K562 (cell line): ENCODE measurements at regions not wholly inside any gene's neighbourhood (a gene's known extent, or its start where the extent isn't known, plus 50 kb on each side); places are given as distances from the start of the nearest gene placed in this dataset.

Source experiments
- ATAC-seq: fragments of 200-7000 bp; cut with Tn5 transposase; 3 replicates; pipeline ENCODE4 v1.9.1; 2020; ENCODE audit warnings: moderate library complexity
- BruUV-seq: library from RNA; stranded (reverse); fragments of 400-500 nt; replicated peaks from 2 replicates; lab custom pipeline; 2021; lab: Mats Ljungman, UMichigan
- CTCF ChIA-PET: fragments of 300-600 bp; formaldehyde crosslinking; extraction: SDS; loops from one replicate; lab custom pipeline; 2021; ENCODE audit warnings: low intra/inter-chr PET ratio; lab: Yijun Ruan, JAX
- POLR2A ChIA-PET: fragments of 300-600, 350-650 bp; sonication (Branson Sonifier 250); formaldehyde crosslinking; extraction: SDS; loops from one replicate; lab custom pipeline; 2021; ENCODE audit warnings: antibody characterized with exemption, inconsistent platforms; lab: Yijun Ruan, JAX
- DNase-seq, 4 experiments: peaks; one replicate each; pipeline versions ENCODE4 v3.0.0 to v3.0.0-alpha.2; 2011 to 2018; ENCODE audit warnings: low spot score in 3 of 4, mixed read lengths in 3 of 4; ENCODE audit errors: extremely low read depth in 1 of 4
- FAIRE-seq: peaks from 2 replicates; lab custom pipeline; 2011; peaks lifted over from hg19 to GRCh38; lab: Jason Lieb, UNC
- H2AFZ ChIP-seq: 2 replicates; pipeline ENCODE4 v1.6.0; 2011; ENCODE audit warnings: low read depth, low read length, control low read depth, inconsistent platforms
- H3K27ac ChIP-seq: fragments of 200-600 bp; 3 replicates; pipeline ENCODE4 v1.8.0; 2011; ENCODE audit warnings: low read depth, mild to moderate bottlenecking, control low read depth, inconsistent platforms, low read length, moderate library complexity, mixed read lengths; ENCODE audit errors: extremely low read depth
- H3K27me3 ChIP-seq, 2 experiments: fragments of 300-600 bp in 1 of 2; 2 replicates in 1 of 2; 3 replicates in 1 of 2; pipeline versions ENCODE4 v1.6.0 to v1.8.0; 2011; ENCODE audit warnings: inconsistent platforms in 2 of 2, low read length in 2 of 2, mild to moderate bottlenecking in 1 of 2, mixed read lengths in 1 of 2, moderate library complexity in 1 of 2; ENCODE audit not compliant: control insufficient read depth in 2 of 2, insufficient read depth in 2 of 2
- H3K36me3 ChIP-seq: fragments of 300-600 bp; 3 replicates; pipeline ENCODE4 v1.8.0; 2011; ENCODE audit warnings: mild to moderate bottlenecking, low read length, inconsistent platforms; ENCODE audit not compliant: control insufficient read depth, insufficient read depth
- H3K4me1 ChIP-seq, 2 experiments: fragments of 200-600 bp in 1 of 2; replicated peaks in 1 of 2; 2 replicates in 1 of 2; 3 replicates in 1 of 2; pipeline versions ENCODE4 v1.5.1 to v1.8.0; 2011; ENCODE audit warnings: inconsistent platforms in 2 of 2, low read length in 2 of 2, mild to moderate bottlenecking in 1 of 2, mixed read lengths in 1 of 2, moderate library complexity in 1 of 2; ENCODE audit not compliant: control insufficient read depth in 2 of 2, insufficient read depth in 2 of 2
- H3K4me2 ChIP-seq: 2 replicates; pipeline ENCODE4 v1.6.1; 2011; ENCODE audit warnings: low read length, control low read depth, inconsistent platforms, mixed read lengths; ENCODE audit not compliant: insufficient read depth
- H3K4me3 ChIP-seq: fragments of 200-600 bp; sonication (generic), shearing (Covaris generic); 2 replicates; pipeline ENCODE4 v1.5.1; 2016; ENCODE audit warnings: control low read depth, inconsistent platforms
- H3K79me2 ChIP-seq: fragments of 200-600 bp; 3 replicates; pipeline ENCODE4 v1.8.0; 2011; ENCODE audit warnings: low read length, inconsistent platforms; ENCODE audit not compliant: control insufficient read depth, insufficient read depth
- H3K9ac ChIP-seq, 2 experiments: 2 replicates each; pipeline versions ENCODE4 v1.6.0 to v1.6.1; 2011; ENCODE audit warnings: low read depth in 2 of 2, low read length in 2 of 2, control low read depth in 1 of 2, inconsistent platforms in 1 of 2, mild to moderate bottlenecking in 1 of 2, mixed read lengths in 1 of 2; ENCODE audit not compliant: insufficient read depth in 1 of 2
- H3K9me1 ChIP-seq: one replicate; pipeline ENCODE4 v1.6.0; 2011; ENCODE audit warnings: inconsistent platforms, mild to moderate bottlenecking, low read length, moderate library complexity; ENCODE audit not compliant: control insufficient read depth, insufficient read depth
- H3K9me3 ChIP-seq: replicated peaks from 2 replicates; pipeline ENCODE4 v1.5.1; 2011; ENCODE audit warnings: low read depth, low read length, inconsistent platforms; ENCODE audit not compliant: control insufficient read depth, insufficient read depth
- H4K20me1 ChIP-seq: replicated peaks from 2 replicates; pipeline ENCODE4 v1.6.1; 2011; ENCODE audit warnings: low read length, inconsistent platforms, mixed read lengths; ENCODE audit not compliant: control insufficient read depth, insufficient read depth
- DEAF1 ChIP-seq: fragments of 450-650 bp; formaldehyde crosslinking; IDR thresholded peaks from 2 replicates; pipeline ENCODE4 v1.4.0; 2020; ENCODE audit warnings: mild to moderate bottlenecking, moderate library complexity
- JUNB ChIP-seq: fragments of 450-650 bp; formaldehyde crosslinking; conservative IDR thresholded peaks from 2 replicates; pipeline ENCODE4 v1.4.0; 2020; ENCODE audit warnings: mild to moderate bottlenecking
- RBM15 ChIP-seq: fragments of 200-400 bp; formaldehyde crosslinking; IDR thresholded peaks from 2 replicates; pipeline ENCODE4 v1.6.1; 2018; ENCODE audit warnings: mild to moderate bottlenecking, low read length, moderate library complexity; ENCODE audit not compliant: insufficient read depth
- SAP30 ChIP-seq: fragments of 200-600 bp; sonication (generic); IDR thresholded peaks from 2 replicates; pipeline ENCODE4 v1.6.1; 2012; ENCODE audit warnings: borderline replicate concordance, low read depth, mild to moderate bottlenecking, moderate library complexity, low read length, control low read depth, inconsistent platforms; ENCODE audit not compliant: insufficient read depth, poor library complexity, severe bottlenecking
- TEAD1 ChIP-seq, 2 experiments: fragments of 450-650 bp in 1 of 2; sonication (generic) in 1 of 2; formaldehyde crosslinking; IDR thresholded peaks; 2 replicates each; pipeline versions ENCODE4 v1.4.0 to v1.8.0; 2020 to 2022; ENCODE audit warnings: mild to moderate bottlenecking in 2 of 2, missing genetic modification reagents in 1 of 2
- ZBTB43 ChIP-seq: sonication (generic); formaldehyde crosslinking; IDR thresholded peaks from 2 replicates; pipeline ENCODE4 v1.8.0; 2023; ENCODE audit warnings: mild to moderate bottlenecking, missing genetic modification reagents
- ZNF263 ChIP-seq: sonication (generic); formaldehyde crosslinking; IDR thresholded peaks from 2 replicates; pipeline ENCODE4 v1.8.0; 2022; ENCODE audit warnings: mild to moderate bottlenecking, missing genetic modification reagents, borderline replicate concordance
- WGBS: fragments of 100-300 bp; shearing (Covaris generic); methylation state at CpG from one replicate; pipeline ENCODE4 v1.1.6; 2016; ENCODE audit warnings: low coverage, mixed read lengths; ENCODE audit not compliant: insufficient coverage; ENCODE audit errors: missing lambda C conversion rate; 5-methylcytosine and 5-hydroxymethylcytosine counted together
- in situ Hi-C: fragments of 300-500 bp; cut with MboI; formaldehyde crosslinking; loops from 4 replicates; pipeline ENCODE4 v1.15.0; 2018; ENCODE audit warnings: inconsistent platforms, mixed read lengths
- intact Hi-C: fragments of 100-400 bp; cut with micrococcal nuclease; formaldehyde crosslinking; loops from 2 replicates; pipeline ENCODE4 v1.14.2; 2022

GRCh38 chr2:200209030-200209429 is 97.5 kb upstream of the SPATS2L start:
- POLR2A ChIA-PET = no interaction called here

More at GRCh38 chr2:200209030-200209429, 97.5 kb upstream of the SPATS2L start:
- no peak overlapping the region for H3K9ac ChIP-seq
- no peaks in the 10 kb centered on the region for H4K20me1 ChIP-seq
- no peaks in the 10 kb centered on the region for H3K79me2 ChIP-seq
- H3K27me3 ChIP-seq = peaks cover 0 to 10% of the 10 kb centered on the region in 2 experiments; a peak in 4 of 5 replicates
- H3K9me1 ChIP-seq = no peaks in the 10 kb centered on the region
- no peak overlapping the region for H2AFZ ChIP-seq
- H3K4me2 ChIP-seq = no peak overlapping the region
- no peaks in the 10 kb centered on the region for H3K4me1 ChIP-seq
- no peak for ATAC-seq
- intact Hi-C loops = no loop called here
- BruUV-seq = no TSS peak
- H3K36me3 ChIP-seq = no peaks in the 10 kb centered on the region
- no peak overlapping the region for H3K4me3 ChIP-seq
- in situ Hi-C loops = no loop called here
- WGBS = 73% methylated on average over 6 of the region's 22 CpGs
- TF ChIP-seq ZNF263 (CRISPR knock-in tag) (no peak), SAP30 (no peak), ZBTB43 (CRISPR knock-in tag) (no peak), DEAF1 (CRISPR knock-in tag) (no peak), JUNB (CRISPR knock-in tag) (no peak), RBM15 (no peak), TEAD1 (CRISPR knock-in tag; IDR thresholded peaks at IDR 0.05) (no peak)
- TF ChIP-seq, all 486 proteins: peak for 0
- DNase-seq (no peak), FAIRE-seq (no peak)
- Histone ChIP-seq H3K9me3 (no peaks in the 10 kb centered on the region), H3K27ac (no peak overlapping the region)
- CTCF ChIA-PET = no interaction called here
